ENCODE measurements at regions not wholly inside any gene's neighbourhood (a gene's known extent, or its start where the extent isn't known, plus 50 kb on each side); places are given as distances from the start of the nearest gene placed in this dataset.

GRCh38 chr1:222290866-222291265, 257.0 kb downstream of the HHIPL2 start:
- Mint-ChIP-seq H3K4me3 (no peak overlapping the region), H3K27ac (no peak overlapping the region), H3K27me3 (peaks cover 0 to 8% (median 7%) of the 10 kb centered on the region in 3 donors), H3K9me3 (peaks cover 0 to 26% (median 12%) of the 10 kb centered on the region in 7 donors), H3K4me1 (no peaks in the 10 kb centered on the region), H3K36me3 (no peaks in the 10 kb centered on the region)
- DNase-seq (no peak), ATAC-seq (ENCODE audit: low read depth in 2 of 2) (no peak)

GRCh38 chr1:222288053-222288452, 259.9 kb downstream of the HHIPL2 start:
- Mint-ChIP-seq H3K4me1 (no peaks in the 10 kb centered on the region), H3K4me3 (no peak overlapping the region), H3K36me3 (no peaks in the 10 kb centered on the region), H3K9me3 (peaks cover 0 to 8% (median 0%) of the 10 kb centered on the region in 7 donors), H3K27ac (no peak overlapping the region), H3K27me3 (peaks cover 6 to 20% (median 8%) of the 10 kb centered on the region in 3 donors)
- DNase-seq: no peak
- no peak for ATAC-seq (ENCODE audit: low read depth in 2 of 2)

GRCh38 chr1:222286011-222286410, 261.9 kb downstream of the HHIPL2 start:
- H3K9me3 Mint-ChIP-seq: peaks cover 0 to 4% (median 0%) of the 10 kb centered on the region in 7 donors
- no peak for ATAC-seq (ENCODE audit: low read depth in 2 of 2)
- H3K27me3 Mint-ChIP-seq: peaks cover 6 to 16% (median 12%) of the 10 kb centered on the region in 3 donors
- H3K36me3 Mint-ChIP-seq: no peaks in the 10 kb centered on the region
- no peak overlapping the region for H3K27ac Mint-ChIP-seq
- no peak overlapping the region for H3K4me3 Mint-ChIP-seq
- DNase-seq: no peak
- no peaks in the 10 kb centered on the region for H3K4me1 Mint-ChIP-seq

- H3K4me3 Mint-ChIP-seq: no peak overlapping the region
- no peak overlapping the region for H3K27ac Mint-ChIP-seq
- ATAC-seq (ENCODE audit: low read depth in 2 of 2): no peak
- peaks cover 0 to 4% (median 0%) of the 10 kb centered on the region in 7 donors for H3K9me3 Mint-ChIP-seq
- peaks cover 6 to 13% (median 12%) of the 10 kb centered on the region in 3 donors for H3K27me3 Mint-ChIP-seq
- H3K4me1 Mint-ChIP-seq: no peaks in the 10 kb centered on the region
- no peaks in the 10 kb centered on the region for H3K36me3 Mint-ChIP-seq
- no peak for DNase-seq
Measured at GRCh38 chr1:222285526-222285925, 262.4 kb downstream of the HHIPL2 start.

GRCh38 chr1:222284466-222284865, 263.4 kb downstream of the HHIPL2 start:
- no peak overlapping the region for H3K27ac Mint-ChIP-seq
- peaks cover 0 to 4% (median under 1%) of the 10 kb centered on the region in 7 donors for H3K9me3 Mint-ChIP-seq
- H3K4me1 Mint-ChIP-seq: no peaks in the 10 kb centered on the region
- H3K36me3 Mint-ChIP-seq: no peaks in the 10 kb centered on the region
- H3K27me3 Mint-ChIP-seq: peaks cover 6 to 13% (median 8%) of the 10 kb centered on the region in 3 donors
- no peak overlapping the region for H3K4me3 Mint-ChIP-seq
- ATAC-seq (ENCODE audit: low read depth in 2 of 2) (no peak), DNase-seq (no peak)

- Mint-ChIP-seq H3K27ac (no peak overlapping the region), H3K36me3 (no peaks in the 10 kb centered on the region), H3K4me3 (no peak overlapping the region), H3K4me1 (no peaks in the 10 kb centered on the region), H3K27me3 (peaks cover 6 to 13% (median 8%) of the 10 kb centered on the region in 3 donors), H3K9me3 (peaks cover 0 to 7% (median 4%) of the 10 kb centered on the region in 7 donors)
- DNase-seq (no peak), ATAC-seq (ENCODE audit: low read depth in 2 of 2) (no peak)
Measured at GRCh38 chr1:222283147-222283768, 264.6 kb downstream of the HHIPL2 start.

- Mint-ChIP-seq H3K27ac (no peak overlapping the region), H3K36me3 (no peaks in the 10 kb centered on the region), H3K4me1 (no peaks in the 10 kb centered on the region), H3K4me3 (no peak overlapping the region), H3K9me3 (peaks cover 0 to 7% (median 4%) of the 10 kb centered on the region in 7 donors), H3K27me3 (peaks cover 6 to 18% (median 8%) of the 10 kb centered on the region in 3 donors)
- ATAC-seq (ENCODE audit: low read depth in 2 of 2) (no peak), DNase-seq (no peak)
Measured at GRCh38 chr1:222279591-222279990, 268.3 kb downstream of the HHIPL2 start.

GRCh38 chr1:222278501-222278900, 269.4 kb downstream of the HHIPL2 start:
- no peaks in the 10 kb centered on the region for H3K36me3 Mint-ChIP-seq
- H3K27ac Mint-ChIP-seq: no peak overlapping the region
- ATAC-seq (ENCODE audit: low read depth in 2 of 2) (no peak), DNase-seq (no peak)
- H3K4me3 Mint-ChIP-seq: no peak overlapping the region
- H3K27me3 Mint-ChIP-seq: peaks cover 2 to 13% (median 8%) of the 10 kb centered on the region in 3 donors
- peaks cover 0 to 5% (median 4%) of the 10 kb centered on the region in 7 donors for H3K9me3 Mint-ChIP-seq
- no peaks in the 10 kb centered on the region for H3K4me1 Mint-ChIP-seq

- H3K36me3 Mint-ChIP-seq: no peaks in the 10 kb centered on the region
- no peak for DNase-seq
- peaks cover 0 to 11% (median 8%) of the 10 kb centered on the region in 3 donors for H3K27me3 Mint-ChIP-seq
Measured at GRCh38 chr1:222275729-222276465, 272.0 kb downstream of the HHIPL2 start.

GRCh38 chr1:222275001-222275728, 272.7 kb downstream of the HHIPL2 start:
- Mint-ChIP-seq H3K4me1 (no peaks in the 10 kb centered on the region), H3K27ac (no peak overlapping the region), H3K27me3 (peaks cover 0 to 18% (median 8%) of the 10 kb centered on the region in 3 donors), H3K4me3 (no peak overlapping the region), H3K36me3 (no peaks in the 10 kb centered on the region), H3K9me3 (peaks cover 0 to 5% (median 0%) of the 10 kb centered on the region in 7 donors)
- ATAC-seq (ENCODE audit: low read depth in 2 of 2) (no peak), DNase-seq (no peak)

More at GRCh38 chr1:222275729-222276465, 272.0 kb downstream of the HHIPL2 start:
- H3K27ac Mint-ChIP-seq: no peak overlapping the region
- no peak for ATAC-seq (ENCODE audit: low read depth in 2 of 2)
- no peak overlapping the region for H3K4me3 Mint-ChIP-seq
- H3K4me1 Mint-ChIP-seq: no peaks in the 10 kb centered on the region
- peaks cover 0 to 7% (median 0%) of the 10 kb centered on the region in 7 donors for H3K9me3 Mint-ChIP-seq

GRCh38 chr1:222266223-222267196, 281.4 kb downstream of the HHIPL2 start:
- H3K9me3 Mint-ChIP-seq: no peaks in the 10 kb centered on the region
- H3K27me3 Mint-ChIP-seq: peaks cover 0 to 10% (median 0%) of the 10 kb centered on the region in 3 donors
- ATAC-seq (ENCODE audit: low read depth in 2 of 2): no peak
- no peaks in the 10 kb centered on the region for H3K36me3 Mint-ChIP-seq
- H3K27ac Mint-ChIP-seq: no peak overlapping the region
- H3K4me1 Mint-ChIP-seq: no peaks in the 10 kb centered on the region
- H3K4me3 Mint-ChIP-seq: peak overlapping the region in 1 of 8 donors; percentile 12
- DNase-seq: no peak

- DNase-seq: no peak
- Mint-ChIP-seq H3K9me3 (no peaks in the 10 kb centered on the region), H3K36me3 (no peaks in the 10 kb centered on the region), H3K4me1 (no peaks in the 10 kb centered on the region), H3K27ac (no peak overlapping the region), H3K27me3 (no peaks in the 10 kb centered on the region), H3K4me3 (no peak overlapping the region)
- no peak for ATAC-seq (ENCODE audit: low read depth in 2 of 2)
Measured at GRCh38 chr1:222263791-222264190, 284.1 kb downstream of the HHIPL2 start.

GRCh38 chr1:222257027-222257426, 290.9 kb downstream of the HHIPL2 start:
- Mint-ChIP-seq H3K27me3 (peaks cover 4 to 8% (median 5%) of the 10 kb centered on the region in 3 donors), H3K4me3 (no peak overlapping the region), H3K36me3 (no peaks in the 10 kb centered on the region), H3K4me1 (no peaks in the 10 kb centered on the region), H3K9me3 (peaks cover 0 to 2% (median 0%) of the 10 kb centered on the region in 7 donors), H3K27ac (no peak overlapping the region)
- no peak for ATAC-seq (ENCODE audit: low read depth in 2 of 2)
- DNase-seq: no peak
